ENCODE measurements at regions not wholly inside any gene's neighbourhood (a gene's known extent, or its start where the extent isn't known, plus 50 kb on each side); places are given as distances from the start of the nearest gene placed in this dataset.

DNA sequence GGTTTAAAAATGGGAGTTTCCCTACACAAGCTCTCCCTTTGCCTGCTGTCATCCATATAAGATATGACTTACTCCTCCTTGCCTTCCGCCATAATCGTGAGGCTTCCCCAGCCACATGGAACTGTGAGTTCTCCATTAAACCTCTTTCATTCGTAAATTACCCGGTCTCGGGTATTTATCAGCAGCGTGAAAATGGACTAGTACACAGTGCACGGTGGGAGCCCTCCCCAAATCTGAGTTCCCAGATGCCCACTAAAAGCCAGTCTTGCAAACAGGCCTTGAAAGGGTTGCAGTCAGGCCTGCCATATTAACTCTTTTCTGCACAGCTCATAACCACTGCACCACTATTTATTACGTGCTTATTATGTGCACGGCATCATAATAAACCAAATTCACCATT is 400.9 kb downstream of the PRDM2 start:
- DNase-seq (ENCODE audit: low read depth): no peak

DNA sequence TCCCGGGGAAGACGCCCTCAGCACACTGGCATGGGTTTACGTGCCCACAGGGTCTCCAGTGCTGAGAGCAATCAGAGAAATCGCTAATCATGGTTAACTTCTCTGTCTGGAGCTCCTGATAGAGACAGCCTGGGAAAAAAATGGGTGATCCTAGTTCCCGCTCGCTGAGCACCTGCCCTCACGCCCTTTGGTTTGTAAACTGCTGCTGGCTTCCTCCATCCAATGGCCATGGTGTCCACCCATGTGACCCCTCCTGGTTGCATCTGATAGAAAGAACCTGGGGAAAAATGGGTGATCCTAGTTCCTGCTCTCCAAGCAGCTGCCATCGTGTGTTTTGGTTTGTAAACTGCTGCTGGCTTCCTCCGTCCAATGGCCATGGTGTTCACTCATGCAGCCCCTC is 402.2 kb downstream of the PRDM2 start:
- no peak for DNase-seq (ENCODE audit: low read depth)

DNA sequence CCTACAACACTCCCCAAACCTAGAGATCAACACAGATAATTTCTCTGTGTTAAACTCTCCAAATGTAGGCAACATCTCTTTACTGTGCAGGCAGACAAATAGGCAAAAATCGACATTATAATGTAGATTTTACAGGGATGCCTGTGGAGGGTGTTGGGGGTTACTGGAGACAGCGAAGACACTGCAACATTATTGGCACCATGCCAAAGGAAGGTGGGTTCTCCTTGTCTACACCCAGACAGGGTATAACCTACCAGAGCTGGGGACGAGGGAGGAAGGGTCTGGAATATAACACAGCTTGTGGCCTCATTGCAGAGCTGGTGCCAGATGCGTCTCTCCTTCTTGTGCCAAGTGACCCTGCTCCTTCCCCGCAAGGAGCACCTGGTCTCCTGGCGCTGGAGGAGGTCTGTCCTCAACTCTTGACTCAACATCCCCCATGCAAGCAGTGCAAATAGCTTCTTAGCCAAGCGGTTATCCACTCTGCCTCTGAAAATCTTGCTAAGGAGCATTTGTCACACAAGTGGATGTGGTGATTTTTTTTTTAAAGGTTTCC is 404.0 kb downstream of the PRDM2 start:
- no peak for DNase-seq (ENCODE audit: low read depth)

DNA sequence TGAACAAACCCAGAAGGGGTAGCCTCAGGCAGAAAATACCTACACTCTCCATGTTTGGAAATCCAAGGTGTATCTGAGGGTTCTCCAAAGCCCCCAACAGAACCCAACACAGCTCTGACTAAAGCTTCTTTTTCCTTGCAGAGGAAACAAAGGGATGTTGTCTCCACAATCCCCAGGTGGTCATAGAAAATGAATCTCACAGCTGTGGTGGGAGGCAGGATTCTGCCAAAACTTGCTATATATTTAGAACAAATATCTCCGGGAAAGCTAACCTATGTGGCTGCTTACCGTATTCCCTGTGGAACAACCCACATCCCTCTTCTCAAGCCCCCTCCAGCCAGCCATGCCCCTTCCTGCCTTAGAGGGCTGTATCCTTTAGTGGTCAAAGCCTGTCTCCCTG is 406.1 kb downstream of the PRDM2 start:
- DNase-seq (ENCODE audit: low read depth): no peak

DNA sequence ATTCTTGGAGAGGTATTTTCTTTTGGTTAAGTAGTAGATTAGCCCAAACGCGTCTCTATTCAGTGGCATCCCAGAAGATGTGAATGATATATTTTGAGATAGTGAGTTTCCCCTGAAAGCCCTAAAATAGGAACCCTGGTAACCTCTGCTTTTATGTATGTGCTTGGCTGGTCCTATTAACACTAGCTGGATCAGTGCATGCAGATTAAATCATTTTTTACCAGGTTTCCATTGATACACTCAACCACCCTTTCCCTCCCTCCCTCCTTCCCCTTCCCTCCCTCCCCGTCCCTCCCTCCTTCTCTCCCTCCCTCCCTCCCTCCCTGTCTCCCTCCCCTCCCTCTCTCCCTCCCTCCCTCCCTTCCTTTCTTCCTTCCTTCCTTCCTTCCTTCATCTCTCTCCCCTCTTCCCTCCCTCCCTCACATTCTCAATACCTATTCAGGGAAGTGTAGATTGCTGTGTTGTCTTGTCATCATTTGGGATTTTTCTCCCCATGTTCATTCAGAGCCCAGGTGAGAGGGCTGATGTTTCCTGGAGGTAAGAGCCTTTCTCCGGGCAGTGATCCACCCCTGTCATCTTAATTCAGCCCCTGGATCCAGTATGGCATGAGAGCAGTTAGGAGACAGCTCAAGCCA is 406.8 kb downstream of the PRDM2 start:
- no peak for DNase-seq (ENCODE audit: low read depth)

DNA sequence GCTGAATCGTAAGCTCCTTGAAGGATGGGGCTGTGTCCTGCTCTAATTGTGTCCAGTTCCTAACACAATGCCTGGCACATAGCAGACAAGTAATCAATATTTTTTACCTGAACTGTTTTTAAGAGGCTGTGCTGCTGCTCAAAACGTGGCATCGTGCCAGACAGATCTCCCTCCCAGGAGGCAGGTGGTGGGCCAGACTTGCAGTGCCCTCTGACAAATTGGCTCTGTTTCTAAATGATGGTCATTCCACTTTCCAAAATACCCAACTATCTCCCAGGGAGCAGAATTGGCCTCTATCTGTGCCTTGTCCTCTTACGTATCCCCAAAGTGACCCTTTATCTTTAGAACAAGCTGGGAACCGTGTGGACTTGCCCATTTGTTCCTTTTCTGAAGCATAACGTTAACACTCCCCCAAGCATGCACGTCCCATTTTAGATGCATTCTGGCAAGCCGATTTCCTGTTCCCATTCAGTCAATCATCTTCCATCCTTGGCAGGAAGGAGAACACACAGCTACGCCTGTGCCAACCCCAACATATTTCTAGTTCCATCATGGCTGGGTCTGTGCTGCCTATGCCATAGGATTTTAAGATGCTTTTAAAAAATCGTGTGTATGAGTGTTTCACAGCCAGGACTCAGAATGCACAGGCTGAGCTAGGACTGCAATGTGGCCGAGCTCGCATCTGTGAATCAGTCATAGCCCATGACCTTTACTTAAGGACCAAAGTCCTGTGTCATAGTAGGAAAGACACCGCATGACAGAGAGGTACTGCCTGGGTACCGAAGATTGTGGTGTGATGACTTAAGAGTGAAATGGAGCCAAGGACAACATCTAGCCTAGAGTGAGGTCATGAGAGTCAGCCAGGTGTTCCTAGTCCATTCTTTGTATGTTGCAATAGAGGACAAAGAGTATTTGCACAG is 408.6 kb downstream of the PRDM2 start:
- DNase-seq (ENCODE audit: low read depth): no peak

DNA sequence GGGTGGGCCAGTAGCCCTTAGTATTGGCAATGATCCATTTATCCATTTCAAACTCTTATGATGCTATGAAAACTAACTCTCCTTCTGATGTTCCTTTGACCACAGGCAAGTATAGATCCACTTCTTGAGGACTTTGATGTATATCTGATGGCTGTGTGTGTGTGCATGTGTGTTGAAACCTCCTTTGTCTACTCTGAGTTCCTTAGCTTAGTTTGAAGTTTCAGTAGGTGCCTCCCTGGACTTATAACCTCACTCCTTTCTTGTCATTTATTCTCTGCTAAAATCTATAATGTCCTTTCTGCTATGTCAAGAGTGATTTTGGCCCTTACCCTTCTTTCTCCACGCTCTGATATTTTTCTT is 409.3 kb downstream of the PRDM2 start:
- DNase-seq (ENCODE audit: low read depth): no peak

DNA sequence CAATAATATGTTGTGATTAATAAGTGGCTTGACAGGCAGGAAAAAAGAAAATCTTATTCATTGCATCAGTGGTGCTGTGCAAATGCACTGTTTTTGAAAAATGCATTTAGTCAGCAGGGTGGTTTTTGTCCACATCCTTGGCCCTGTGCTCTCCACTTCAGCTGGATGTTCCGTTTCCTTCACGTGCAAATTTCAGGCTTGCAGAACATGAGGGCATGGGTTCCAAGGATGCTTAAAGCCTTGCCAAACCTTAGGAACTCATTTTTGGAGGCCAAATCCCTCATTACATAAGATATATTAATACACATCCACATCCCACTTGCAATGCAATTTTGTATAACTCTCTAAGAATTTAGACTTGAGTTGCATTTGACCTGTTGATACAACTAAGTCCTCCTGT is 410.1 kb downstream of the PRDM2 start:
- DNase-seq (ENCODE audit: low read depth): no peak

DNA sequence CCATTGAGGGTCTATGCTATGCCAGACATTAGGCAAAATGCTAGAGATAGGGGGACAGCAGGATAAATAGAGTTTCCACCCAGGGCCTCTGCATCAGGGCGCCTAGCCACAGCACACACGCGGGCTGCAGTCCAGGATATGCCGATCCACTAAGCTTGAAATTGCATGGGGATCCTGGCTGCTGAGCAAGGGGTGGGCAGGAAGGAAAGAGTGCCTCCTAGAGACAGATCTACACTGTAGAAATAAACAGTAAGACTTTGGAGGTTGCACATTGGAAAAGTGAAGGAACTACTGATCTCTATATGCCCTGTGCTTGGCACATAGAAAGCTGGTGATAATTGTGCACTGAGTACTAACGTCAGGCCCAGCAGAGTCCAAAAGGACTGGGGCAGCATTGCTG is 411.1 kb downstream of the PRDM2 start:
- no peak for DNase-seq (ENCODE audit: low read depth)

DNA sequence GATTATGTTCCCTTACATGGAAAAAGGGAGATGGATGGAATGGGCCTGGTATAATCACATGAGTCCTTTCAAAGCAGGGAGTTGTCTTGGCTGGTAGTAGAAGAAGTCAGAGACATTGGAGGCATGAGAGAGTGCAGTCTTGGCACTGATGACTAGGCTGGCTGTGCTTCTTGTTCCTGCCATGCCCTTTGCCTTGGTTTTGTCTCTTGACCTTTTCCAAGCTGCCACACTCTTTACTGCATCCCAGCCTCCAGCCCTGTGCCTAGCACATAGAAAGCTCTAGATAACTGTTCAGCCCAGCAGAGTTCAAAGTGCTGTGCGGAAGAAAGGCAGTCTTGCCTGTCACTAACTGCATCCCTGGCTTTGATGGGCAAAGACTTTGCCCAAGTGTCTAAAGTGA is 412.6 kb downstream of the PRDM2 start:
- DNase-seq (ENCODE audit: low read depth): no peak

DNA sequence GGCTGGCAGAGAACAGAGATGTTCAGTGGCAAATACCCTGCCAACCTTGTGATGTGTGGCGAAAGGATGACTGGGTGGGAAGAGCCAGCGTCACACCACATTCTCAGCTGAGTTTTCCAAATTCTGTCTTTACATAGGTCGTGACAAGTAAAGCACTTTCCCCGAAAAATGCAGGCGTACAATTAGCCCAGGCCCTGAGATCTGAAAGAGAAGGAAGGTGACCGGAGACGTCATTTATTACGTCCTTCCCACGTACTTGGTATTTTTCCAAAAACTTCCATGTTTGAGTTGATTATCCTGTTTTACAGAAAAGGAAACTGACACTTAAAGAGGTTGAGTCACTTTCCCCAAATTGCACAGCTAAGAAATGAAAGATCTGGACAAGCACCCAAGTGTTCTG is 413.3 kb downstream of the PRDM2 start:
- DNase-seq (ENCODE audit: low read depth): no peak

DNA sequence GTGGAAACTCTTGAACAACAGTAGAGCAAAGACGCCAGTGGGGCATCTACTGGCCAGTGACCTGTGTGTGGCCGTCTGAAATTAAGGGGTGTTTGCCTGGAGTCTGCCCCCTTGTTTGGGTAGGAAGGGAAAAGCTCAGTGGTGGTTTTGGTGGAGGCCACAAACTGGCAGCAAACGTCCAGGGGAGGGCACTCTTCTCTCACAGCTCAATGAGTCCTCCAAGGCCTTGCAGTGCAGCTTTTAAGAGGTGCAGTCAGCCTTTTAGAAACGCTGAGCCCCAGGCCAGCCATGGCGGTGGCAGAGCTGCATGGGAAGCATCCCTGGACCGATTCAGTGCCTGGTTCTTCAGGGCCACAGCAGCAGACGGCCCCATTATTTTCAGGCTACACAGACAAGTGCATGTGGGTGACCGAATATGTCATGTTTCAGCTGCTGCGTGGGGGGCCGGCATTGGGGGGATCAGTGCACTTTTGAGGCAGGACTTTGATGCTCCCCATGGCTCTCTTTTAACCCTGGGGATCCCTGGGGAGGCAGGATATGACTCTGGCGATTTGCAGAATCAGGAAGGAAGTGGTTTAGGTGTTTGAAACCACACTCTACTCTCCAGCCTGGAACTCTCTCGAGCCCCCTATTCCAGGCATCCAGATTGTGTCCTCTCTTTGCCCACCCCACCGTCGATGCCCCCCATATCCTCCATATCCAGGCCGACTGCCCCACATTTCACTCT is 414.0 kb downstream of the PRDM2 start:
- DNase-seq (ENCODE audit: low read depth): no peak

DNA sequence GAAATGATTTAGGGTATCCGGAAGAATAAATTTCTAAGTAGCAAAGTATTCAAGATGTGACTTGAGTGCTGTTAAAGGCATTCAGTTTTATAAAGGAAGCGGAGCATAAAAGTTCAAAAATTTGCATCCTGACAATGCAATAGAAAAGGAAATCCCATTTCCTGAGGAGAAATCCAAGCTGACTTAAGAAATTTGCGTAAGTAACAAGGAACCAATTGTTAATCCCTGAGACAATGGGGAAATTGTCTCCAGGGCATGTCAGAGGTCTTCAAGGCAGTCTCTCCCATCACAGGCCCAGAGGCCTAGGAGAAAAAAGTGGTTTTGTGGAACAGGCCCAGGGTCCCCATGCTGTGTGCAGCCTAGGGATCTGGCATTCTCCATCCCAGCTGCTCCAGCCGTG is 416.0 kb downstream of the PRDM2 start:
- no peak for DNase-seq (ENCODE audit: low read depth)

DNA sequence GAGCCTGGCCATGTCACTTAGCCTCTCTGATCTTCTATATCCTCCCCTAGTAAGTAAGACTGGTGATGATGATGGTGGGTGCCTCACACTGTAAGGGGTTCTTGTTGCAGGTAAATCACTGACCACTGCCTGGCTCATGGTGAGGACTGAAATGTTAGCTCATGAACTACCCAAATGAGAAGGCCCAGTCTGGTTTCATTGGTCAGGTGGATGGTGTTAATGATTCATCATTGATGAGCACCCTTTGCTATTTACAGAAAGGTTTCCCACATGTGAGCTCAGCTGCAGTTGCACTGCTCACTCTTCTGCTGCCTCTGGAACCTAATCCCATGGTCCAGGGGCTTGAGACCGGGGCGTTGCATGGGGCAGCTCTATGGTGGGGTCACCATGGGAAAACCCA is 417.7 kb downstream of the PRDM2 start:
- DNase-seq (ENCODE audit: low read depth): no peak

DNA sequence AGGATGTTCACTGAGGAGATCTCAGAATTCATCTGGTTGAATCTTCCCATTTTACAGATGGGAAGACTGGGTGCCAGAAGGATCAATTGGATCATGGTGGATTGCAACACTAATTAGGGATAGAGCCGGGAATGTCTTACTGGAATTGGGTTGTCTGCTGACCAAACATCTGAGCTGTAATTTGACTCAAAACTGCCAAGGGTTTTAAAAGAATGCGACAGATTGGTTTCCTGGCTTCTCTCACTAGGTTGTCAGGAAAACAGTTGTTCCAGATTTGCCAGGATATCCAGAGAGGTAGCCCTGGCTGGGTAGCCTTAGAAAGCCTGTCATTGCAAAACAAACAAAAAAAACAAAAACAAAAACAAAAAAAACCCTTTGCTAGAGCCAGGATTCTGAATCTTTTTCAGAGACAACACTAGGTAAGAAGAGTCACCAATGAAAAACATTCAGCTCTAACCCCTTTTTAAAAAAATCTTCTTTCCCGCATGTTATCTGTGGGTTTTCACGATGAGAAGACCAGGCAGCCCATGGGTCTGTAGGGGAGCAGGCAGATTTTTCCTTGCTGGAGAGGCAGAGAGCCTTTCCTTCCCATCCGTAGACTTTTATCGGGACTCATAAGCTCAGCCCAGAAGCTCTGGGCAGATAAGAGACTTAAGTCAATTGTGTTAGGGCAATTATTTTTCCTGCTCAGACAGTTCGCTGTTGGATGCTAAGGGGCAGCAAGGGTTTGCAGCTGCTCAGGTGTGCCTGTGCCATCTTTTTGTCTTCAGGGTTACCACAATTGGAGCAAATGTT is 418.9 kb downstream of the PRDM2 start:
- DNase-seq (ENCODE audit: low read depth): no peak

DNA sequence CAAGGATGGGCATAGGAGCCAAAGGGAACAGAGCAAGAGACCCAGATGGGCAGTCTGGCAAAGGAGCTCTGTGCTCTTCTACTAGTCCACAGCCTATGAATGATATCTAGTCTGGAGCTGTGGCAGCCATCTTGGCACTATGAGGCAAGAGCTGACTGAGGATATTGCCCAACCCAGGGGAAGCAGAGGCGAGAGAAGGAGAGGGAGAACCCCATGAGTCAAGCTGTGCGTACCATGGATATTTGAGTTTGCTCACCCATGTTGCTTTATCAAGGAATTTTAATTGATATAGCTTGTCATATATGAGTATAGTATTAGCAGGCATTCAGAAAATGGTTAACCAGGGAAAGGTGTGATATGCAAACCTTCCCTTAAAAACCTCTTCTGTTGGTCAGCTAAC is 420.9 kb downstream of the PRDM2 start:
- no peak for DNase-seq (ENCODE audit: low read depth)

DNA sequence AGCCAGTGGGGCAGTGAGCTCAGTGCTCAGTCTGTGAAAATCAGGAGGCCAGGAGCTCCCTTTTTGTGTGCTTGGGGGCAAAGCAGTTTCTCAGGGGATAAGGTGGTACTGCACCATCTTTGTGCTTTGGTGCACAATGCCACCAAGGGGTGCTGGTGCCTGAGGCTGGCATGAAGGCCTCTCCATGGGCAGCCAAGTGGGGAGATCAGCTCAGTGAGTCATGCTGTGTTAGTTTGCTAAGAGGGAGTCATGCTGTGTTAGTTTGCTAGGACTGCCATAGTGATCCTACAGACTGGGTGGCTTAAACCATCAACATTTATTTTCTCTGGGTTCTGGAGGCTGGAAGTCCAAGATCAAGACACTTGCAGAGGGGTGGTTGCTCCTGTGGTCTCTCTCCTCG is 428.1 kb downstream of the PRDM2 start:
- no peak for DNase-seq (ENCODE audit: low read depth)

DNA sequence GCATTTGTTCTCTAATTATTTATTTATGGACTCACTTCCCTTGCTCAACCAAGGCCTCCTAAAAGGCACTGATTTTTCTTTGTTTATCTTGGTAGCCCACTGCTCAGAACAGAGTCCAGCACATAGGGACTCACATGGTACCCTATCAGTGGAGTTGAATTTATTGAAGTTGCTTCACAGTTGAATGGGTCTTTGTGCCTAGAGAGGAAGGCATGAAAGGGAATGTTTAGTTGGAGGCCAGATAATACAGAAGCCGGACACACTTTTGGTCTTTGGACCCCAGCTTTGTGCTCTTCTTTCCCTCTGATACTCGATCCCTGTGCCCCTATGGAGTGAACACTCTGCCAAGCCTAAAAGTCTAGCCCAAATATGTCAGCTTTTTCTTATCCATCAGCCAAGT is 429.0 kb downstream of the PRDM2 start:
- DNase-seq (ENCODE audit: low read depth): no peak

DNA sequence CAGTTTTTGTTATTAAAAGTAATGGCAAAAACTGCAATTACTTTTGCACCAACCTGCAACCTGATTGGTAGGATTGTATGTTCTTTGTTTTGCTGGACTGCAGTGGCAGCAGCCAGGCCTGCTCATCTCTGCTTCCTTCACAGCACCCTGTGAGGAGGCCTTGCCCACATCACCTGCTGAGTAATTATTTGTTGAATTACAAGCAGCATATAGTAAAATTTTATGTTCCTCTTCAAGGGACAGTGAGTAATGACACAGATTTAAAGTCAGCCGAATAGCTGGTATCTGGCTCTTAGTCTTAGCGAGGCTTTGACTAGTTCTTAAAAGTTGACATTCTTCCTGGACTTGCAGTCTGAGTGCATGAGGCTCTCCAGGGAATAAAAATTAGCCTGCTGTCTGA is 435.1 kb downstream of the PRDM2 start:
- no peak for DNase-seq (ENCODE audit: low read depth)

DNA sequence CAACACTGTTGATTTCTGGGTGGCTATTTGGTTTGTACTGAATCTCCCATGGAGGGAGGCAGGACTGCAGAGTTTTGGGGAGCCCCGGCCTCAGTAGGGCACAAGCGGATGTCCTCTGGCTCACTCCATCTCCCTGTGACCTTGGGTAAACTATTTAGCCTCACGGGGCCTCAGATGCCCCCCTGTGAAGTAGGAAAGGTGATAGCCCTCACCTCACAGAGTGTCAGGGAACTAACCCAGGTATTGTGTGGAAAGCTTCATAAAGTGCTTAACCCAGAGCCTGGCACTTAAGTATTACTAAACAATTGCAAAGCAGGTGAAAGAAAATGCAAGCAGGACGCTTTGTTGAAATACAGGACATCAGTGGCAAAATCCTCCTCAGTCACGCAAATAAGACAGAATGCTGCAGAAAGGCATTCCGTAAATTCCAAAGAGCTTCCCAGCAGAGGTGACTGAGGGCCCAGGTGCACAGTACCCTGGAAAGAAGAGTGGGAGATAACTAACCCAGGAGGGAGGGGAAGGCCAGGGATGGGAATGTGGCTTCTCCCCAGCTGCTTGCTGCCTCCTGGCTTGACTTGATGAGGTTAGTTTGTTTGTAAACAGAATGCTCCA is 436.3 kb downstream of the PRDM2 start:
- no peak for DNase-seq (ENCODE audit: low read depth)

DNA sequence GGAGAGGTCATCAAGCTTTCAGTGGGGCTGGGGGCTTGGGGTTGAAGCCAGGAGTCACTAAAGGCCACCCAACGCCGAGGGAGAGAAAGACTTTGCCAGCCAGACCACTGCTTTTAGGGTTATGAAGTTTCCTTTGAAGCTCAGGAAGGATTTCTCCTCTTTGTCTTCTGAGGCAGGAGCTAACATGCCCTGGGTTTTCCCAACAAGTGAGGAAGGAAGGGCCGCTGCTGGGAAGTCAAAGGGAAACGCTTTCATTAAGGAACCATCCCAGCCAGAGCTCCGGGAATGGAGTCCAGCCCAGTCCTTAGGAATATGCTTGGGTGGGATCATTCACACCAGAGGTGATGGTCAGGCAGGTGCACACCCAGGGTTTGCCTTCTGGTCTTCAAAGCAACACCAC is 436.9 kb downstream of the PRDM2 start:
- DNase-seq (ENCODE audit: low read depth): no peak
